Neural progenitor cell (in vitro differentiated cells): ENCODE measurements at regions not wholly inside any gene's neighbourhood (a gene's known extent, or its start where the extent isn't known, plus 50 kb on each side); places are given as distances from the start of the nearest gene placed in this dataset.

Experiments used
- DNase-seq: peaks from one replicate; pipeline ENCODE4 v3.0.0-alpha.2; 2016; ENCODE audit warnings: low spot score
- H2AFZ ChIP-seq: fragments of 200-600 bp; sonication (generic); replicated peaks from 2 replicates; pipeline ENCODE4 v1.6.1; 2016; ENCODE audit warnings: antibody characterized with exemption
- H3F3A ChIP-seq: fragments of 200-600 bp; sonication (generic); 2 replicates; pipeline ENCODE4 v1.6.1; 2016; ENCODE audit warnings: antibody characterized with exemption, low read depth
- H3K27ac ChIP-seq: fragments of 200-600 bp; sonication (generic); 2 replicates; pipeline ENCODE4 v1.5.1; 2016; ENCODE audit warnings: mild to moderate bottlenecking
- H3K27me3 ChIP-seq: fragments of 200-600 bp; sonication (generic); 2 replicates; pipeline ENCODE4 v1.6.1; 2016; ENCODE audit warnings: mild to moderate bottlenecking, moderate library complexity
- H3K36me3 ChIP-seq: fragments of 200-600 bp; sonication (generic); 2 replicates; pipeline ENCODE4 v1.5.1; 2016
- H3K4me1 ChIP-seq: fragments of 200-600 bp; sonication (generic); 2 replicates; pipeline ENCODE4 v1.6.1; 2016; ENCODE audit warnings: mixed run types
- H3K4me2 ChIP-seq: fragments of 200-600 bp; sonication (generic); 2 replicates; pipeline ENCODE4 v1.6.1; 2016
- H3K4me3 ChIP-seq: fragments of 200-600 bp; sonication (generic); 2 replicates; pipeline ENCODE4 v1.5.1; 2016
- H3K79me2 ChIP-seq: fragments of 200-600 bp; sonication (generic); 2 replicates; pipeline ENCODE4 v1.6.1; 2016; ENCODE audit warnings: low read depth
- H3K9ac ChIP-seq: fragments of 200-600 bp; sonication (generic); 2 replicates; pipeline ENCODE4 v1.6.1; 2016
- H3K9me3 ChIP-seq: fragments of 200-600 bp; sonication (generic); 2 replicates; pipeline ENCODE4 v1.5.1; 2016; ENCODE audit warnings: low read depth
- H4K20me1 ChIP-seq: fragments of 200-600 bp; sonication (generic); 2 replicates; pipeline ENCODE4 v1.6.1; 2016; ENCODE audit warnings: low read depth
- H3K27ac Mint-ChIP-seq: 3 replicates; pipeline ENCODE4 v1.8.0; 2021; ENCODE audit warnings: mixed read lengths
- H3K27me3 Mint-ChIP-seq: 2 replicates; pipeline ENCODE4 v1.8.0; 2022; ENCODE audit warnings: low read depth, mild to moderate bottlenecking, inconsistent platforms, moderate library complexity, mixed read lengths; ENCODE audit not compliant: insufficient read depth
- H3K36me3 Mint-ChIP-seq: 3 replicates; pipeline ENCODE4 v1.8.0; 2021; ENCODE audit warnings: mixed read lengths
- H3K4me1 Mint-ChIP-seq: 3 replicates; pipeline ENCODE4 v1.8.0; 2021; ENCODE audit warnings: mixed read lengths
- H3K4me3 Mint-ChIP-seq: 3 replicates; pipeline ENCODE4 v1.8.0; 2021; ENCODE audit warnings: mild to moderate bottlenecking, moderate library complexity, mixed read lengths
- H3K9me3 Mint-ChIP-seq: 3 replicates; pipeline ENCODE4 v1.8.0; 2020; ENCODE audit warnings: mixed read lengths
- EZH2 ChIP-seq: fragments of 200-600 bp; sonication (generic); IDR thresholded peaks from 2 replicates; pipeline ENCODE4 v1.6.1; 2017; ENCODE audit warnings: antibody characterized with exemption, mild to moderate bottlenecking, moderate library complexity
- EZH2phosphoT487 ChIP-seq: fragments of 200-600 bp; sonication (generic); IDR thresholded peaks from 2 replicates; pipeline ENCODE4 v1.6.1; 2017; ENCODE audit warnings: antibody characterized with exemption
- TF ChIP-seq, protein P1 (sequence below): fragments of 200-600 bp; sonication (generic); IDR thresholded peaks from 2 replicates; pipeline ENCODE4 v1.5.1; 2017; ENCODE audit warnings: antibody characterized with exemption, mild to moderate bottlenecking

DNA sequence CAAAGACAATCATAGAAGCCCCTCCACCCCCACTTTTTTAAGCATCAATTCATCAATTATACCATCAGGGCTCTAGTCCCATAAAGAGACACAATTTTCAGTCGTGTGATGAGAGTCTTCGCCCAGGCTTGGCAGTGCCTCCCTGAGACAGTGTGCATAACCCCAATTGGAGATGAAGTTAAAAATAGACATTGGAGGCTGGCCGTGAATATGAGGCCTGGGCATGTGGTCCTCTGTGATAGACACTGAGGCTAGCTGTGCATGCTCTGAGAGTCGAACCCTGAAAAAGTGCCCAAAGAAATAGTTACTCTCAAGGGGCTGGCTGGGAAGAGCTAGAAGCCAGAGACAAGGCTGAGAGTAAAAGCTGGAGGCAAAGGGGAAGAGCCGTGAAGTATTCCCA lies 248.6 kb upstream of the NR4A3 start:
- Histone ChIP-seq H3K27ac (no peak overlapping the region), H3F3A (no peaks in the 10 kb centered on the region), H3K36me3 (no peaks in the 10 kb centered on the region), H3K4me3 (no peak overlapping the region), H3K4me2 (no peak overlapping the region), H3K9me3 (no peaks in the 10 kb centered on the region), H3K27me3 (no peaks in the 10 kb centered on the region), H3K9ac (no peak overlapping the region), H2AFZ (no peak overlapping the region), H4K20me1 (no peaks in the 10 kb centered on the region), H3K79me2 (no peaks in the 10 kb centered on the region), H3K4me1 (no peaks in the 10 kb centered on the region)
- no peak for TF ChIP-seq EZH2
- TF ChIP-seq, protein P1, sequence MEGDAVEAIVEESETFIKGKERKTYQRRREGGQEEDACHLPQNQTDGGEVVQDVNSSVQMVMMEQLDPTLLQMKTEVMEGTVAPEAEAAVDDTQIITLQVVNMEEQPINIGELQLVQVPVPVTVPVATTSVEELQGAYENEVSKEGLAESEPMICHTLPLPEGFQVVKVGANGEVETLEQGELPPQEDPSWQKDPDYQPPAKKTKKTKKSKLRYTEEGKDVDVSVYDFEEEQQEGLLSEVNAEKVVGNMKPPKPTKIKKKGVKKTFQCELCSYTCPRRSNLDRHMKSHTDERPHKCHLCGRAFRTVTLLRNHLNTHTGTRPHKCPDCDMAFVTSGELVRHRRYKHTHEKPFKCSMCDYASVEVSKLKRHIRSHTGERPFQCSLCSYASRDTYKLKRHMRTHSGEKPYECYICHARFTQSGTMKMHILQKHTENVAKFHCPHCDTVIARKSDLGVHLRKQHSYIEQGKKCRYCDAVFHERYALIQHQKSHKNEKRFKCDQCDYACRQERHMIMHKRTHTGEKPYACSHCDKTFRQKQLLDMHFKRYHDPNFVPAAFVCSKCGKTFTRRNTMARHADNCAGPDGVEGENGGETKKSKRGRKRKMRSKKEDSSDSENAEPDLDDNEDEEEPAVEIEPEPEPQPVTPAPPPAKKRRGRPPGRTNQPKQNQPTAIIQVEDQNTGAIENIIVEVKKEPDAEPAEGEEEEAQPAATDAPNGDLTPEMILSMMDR = no peak
- TF ChIP-seq EZH2phosphoT487 = no peak
- Mint-ChIP-seq H3K27me3 (peaks cover 5% of the 10 kb centered on the region), H3K27ac (no peak overlapping the region), H3K4me1 (no peaks in the 10 kb centered on the region), H3K4me3 (no peak overlapping the region), H3K36me3 (no peaks in the 10 kb centered on the region), H3K9me3 (no peaks in the 10 kb centered on the region)
- DNase-seq = no peak

DNA sequence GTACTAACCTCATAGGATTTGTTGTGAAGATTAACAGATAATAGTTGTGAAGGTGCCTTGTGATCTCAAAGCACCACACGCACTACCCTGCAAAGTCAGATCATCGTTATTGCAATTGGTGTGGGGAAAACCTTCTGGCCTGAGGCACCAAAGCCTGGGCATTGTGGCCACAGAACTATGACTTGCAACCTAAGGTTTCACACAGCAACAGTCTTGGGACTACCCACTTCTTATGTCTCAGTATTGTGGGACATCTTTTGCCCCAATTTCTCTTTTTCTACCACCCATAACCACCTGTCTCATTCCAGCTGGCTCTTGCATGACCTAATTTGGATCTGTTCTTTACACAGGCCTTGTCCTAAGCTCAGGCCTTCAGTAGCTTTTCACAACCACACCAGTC lies 247.8 kb upstream of the NR4A3 start:
- DNase-seq = no peak
- Histone ChIP-seq H3K9me3 (no peaks in the 10 kb centered on the region), H3K36me3 (no peaks in the 10 kb centered on the region), H3K4me1 (no peaks in the 10 kb centered on the region), H3F3A (no peaks in the 10 kb centered on the region), H3K27ac (no peak overlapping the region), H2AFZ (no peak overlapping the region), H4K20me1 (no peaks in the 10 kb centered on the region), H3K27me3 (no peaks in the 10 kb centered on the region), H3K4me2 (no peak overlapping the region), H3K4me3 (no peak overlapping the region), H3K79me2 (no peaks in the 10 kb centered on the region), H3K9ac (no peak overlapping the region)
- peaks cover 3% of the 10 kb centered on the region for H3K27me3 Mint-ChIP-seq
- no peaks in the 10 kb centered on the region for H3K9me3 Mint-ChIP-seq
- no peak overlapping the region for H3K27ac Mint-ChIP-seq
- H3K4me3 Mint-ChIP-seq = no peak overlapping the region
- TF ChIP-seq, protein P1 = no peak
- TF ChIP-seq EZH2phosphoT487 (no peak), EZH2 (no peak)
- H3K36me3 Mint-ChIP-seq = no peaks in the 10 kb centered on the region
- H3K4me1 Mint-ChIP-seq = no peaks in the 10 kb centered on the region

DNA sequence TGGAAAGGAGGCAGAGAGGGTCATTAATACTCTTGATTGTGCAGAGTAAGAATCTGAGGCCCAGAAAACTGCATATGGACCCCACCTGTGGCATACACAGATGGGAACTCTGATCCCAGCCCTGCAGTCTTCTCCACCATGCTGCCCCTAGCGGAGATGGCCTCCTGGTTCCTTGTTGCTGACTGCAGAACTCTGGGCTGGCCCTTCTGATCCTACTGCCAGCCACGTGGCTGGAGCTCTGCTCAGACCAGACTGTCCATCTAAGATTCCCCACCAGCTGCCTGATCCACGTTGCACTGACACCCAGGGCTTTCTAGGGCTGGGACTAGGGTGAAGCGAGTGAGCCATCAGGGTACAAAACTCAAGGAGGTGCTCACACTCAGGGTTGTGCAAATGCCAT lies 245.7 kb upstream of the NR4A3 start:
- H3K4me1 Mint-ChIP-seq = no peaks in the 10 kb centered on the region
- H3K4me3 ChIP-seq = no peak overlapping the region
- no peaks in the 10 kb centered on the region for H3K36me3 Mint-ChIP-seq
- H2AFZ ChIP-seq = no peak overlapping the region
- no peaks in the 10 kb centered on the region for H3K27me3 ChIP-seq
- H3K79me2 ChIP-seq = no peaks in the 10 kb centered on the region
- no peaks in the 10 kb centered on the region for H3K9me3 Mint-ChIP-seq
- no peak overlapping the region for H3K4me3 Mint-ChIP-seq
- H3K4me2 ChIP-seq = no peak overlapping the region
- no peaks in the 10 kb centered on the region for H4K20me1 ChIP-seq
- H3F3A ChIP-seq = no peaks in the 10 kb centered on the region
- H3K9ac ChIP-seq = no peak overlapping the region
- no peak for DNase-seq
- H3K36me3 ChIP-seq = no peaks in the 10 kb centered on the region
- no peaks in the 10 kb centered on the region for H3K4me1 ChIP-seq
- H3K9me3 ChIP-seq = no peaks in the 10 kb centered on the region
- peaks cover 5% of the 10 kb centered on the region for H3K27me3 Mint-ChIP-seq
- H3K27ac Mint-ChIP-seq = no peak overlapping the region
- no peak for TF ChIP-seq EZH2phosphoT487
- TF ChIP-seq, protein P1 = no peak
- no peak for TF ChIP-seq EZH2
- H3K27ac ChIP-seq = no peak overlapping the region

DNA sequence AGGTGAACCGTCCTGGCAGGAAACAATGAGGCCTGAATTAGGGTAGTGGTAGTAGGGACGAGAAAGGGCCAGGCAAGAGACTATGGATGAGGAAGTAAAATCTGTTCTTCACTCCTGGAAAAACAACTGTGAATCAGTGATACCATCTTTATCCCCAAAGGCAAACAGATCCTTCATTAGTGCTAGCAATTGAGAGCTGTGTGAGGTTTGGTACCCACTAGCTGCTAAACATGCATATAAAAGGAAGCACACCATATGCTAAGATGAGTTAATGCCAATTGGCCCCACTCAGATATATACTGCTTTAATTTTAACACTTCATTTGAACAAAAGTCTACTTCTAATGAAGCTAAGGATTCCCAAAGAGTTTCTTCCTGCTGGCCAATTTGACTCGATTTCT lies 244.8 kb upstream of the NR4A3 start:
- H3K4me3 Mint-ChIP-seq = no peak overlapping the region
- Histone ChIP-seq H3K4me2 (no peak overlapping the region), H3K36me3 (no peaks in the 10 kb centered on the region), H3K79me2 (no peaks in the 10 kb centered on the region), H2AFZ (no peak overlapping the region), H3K4me1 (no peaks in the 10 kb centered on the region), H3F3A (no peaks in the 10 kb centered on the region), H3K27ac (no peak overlapping the region), H3K27me3 (no peaks in the 10 kb centered on the region), H3K4me3 (no peak overlapping the region), H3K9me3 (no peaks in the 10 kb centered on the region), H4K20me1 (no peaks in the 10 kb centered on the region), H3K9ac (no peak overlapping the region)
- H3K27ac Mint-ChIP-seq = no peak overlapping the region
- no peaks in the 10 kb centered on the region for H3K9me3 Mint-ChIP-seq
- no peak for TF ChIP-seq EZH2phosphoT487
- DNase-seq = no peak
- H3K27me3 Mint-ChIP-seq = peaks cover 3% of the 10 kb centered on the region
- no peaks in the 10 kb centered on the region for H3K4me1 Mint-ChIP-seq
- H3K36me3 Mint-ChIP-seq = no peaks in the 10 kb centered on the region
